VCaP (cell line): ENCODE measurements at regions not wholly inside any gene's neighbourhood (a gene's known extent, or its start where the extent isn't known, plus 50 kb on each side); places are given as distances from the start of the nearest gene placed in this dataset.

ENCODE experiments used
- H3K27ac ChIP-seq: fragments of 450-650 bp; 2 replicates; pipeline ENCODE4 v1.5.1; 2017
- TF ChIP-seq, protein P1 (sequence below): fragments of 450-650 bp; conservative IDR thresholded peaks from 2 replicates; pipeline ENCODE4 v1.5.1; 2017; ENCODE audit warnings: mild to moderate bottlenecking, moderate library complexity

DNA sequence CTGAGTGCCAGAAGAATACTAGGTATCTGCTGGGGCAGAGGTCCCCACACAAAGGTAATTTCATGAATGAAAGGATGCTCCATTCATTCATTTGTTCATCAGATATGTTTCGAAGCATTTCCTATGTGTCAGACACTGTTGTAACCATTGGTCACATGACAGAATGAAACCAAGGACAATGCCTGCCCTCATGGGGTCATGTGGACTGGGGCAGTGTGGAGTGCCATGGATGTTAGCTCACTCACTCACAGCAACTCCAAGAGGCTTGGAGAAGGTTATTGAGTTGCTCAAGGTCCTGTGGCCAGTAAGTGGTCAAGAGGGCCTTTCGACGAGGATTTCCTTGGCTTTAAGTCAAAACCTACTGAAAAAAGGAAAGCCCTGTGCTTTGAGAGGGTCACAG, 223.5 kb downstream of the ARHGAP12 start:
- no peak overlapping the region for H3K27ac ChIP-seq
- TF ChIP-seq, protein P1, sequence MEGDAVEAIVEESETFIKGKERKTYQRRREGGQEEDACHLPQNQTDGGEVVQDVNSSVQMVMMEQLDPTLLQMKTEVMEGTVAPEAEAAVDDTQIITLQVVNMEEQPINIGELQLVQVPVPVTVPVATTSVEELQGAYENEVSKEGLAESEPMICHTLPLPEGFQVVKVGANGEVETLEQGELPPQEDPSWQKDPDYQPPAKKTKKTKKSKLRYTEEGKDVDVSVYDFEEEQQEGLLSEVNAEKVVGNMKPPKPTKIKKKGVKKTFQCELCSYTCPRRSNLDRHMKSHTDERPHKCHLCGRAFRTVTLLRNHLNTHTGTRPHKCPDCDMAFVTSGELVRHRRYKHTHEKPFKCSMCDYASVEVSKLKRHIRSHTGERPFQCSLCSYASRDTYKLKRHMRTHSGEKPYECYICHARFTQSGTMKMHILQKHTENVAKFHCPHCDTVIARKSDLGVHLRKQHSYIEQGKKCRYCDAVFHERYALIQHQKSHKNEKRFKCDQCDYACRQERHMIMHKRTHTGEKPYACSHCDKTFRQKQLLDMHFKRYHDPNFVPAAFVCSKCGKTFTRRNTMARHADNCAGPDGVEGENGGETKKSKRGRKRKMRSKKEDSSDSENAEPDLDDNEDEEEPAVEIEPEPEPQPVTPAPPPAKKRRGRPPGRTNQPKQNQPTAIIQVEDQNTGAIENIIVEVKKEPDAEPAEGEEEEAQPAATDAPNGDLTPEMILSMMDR, result no peak

DNA sequence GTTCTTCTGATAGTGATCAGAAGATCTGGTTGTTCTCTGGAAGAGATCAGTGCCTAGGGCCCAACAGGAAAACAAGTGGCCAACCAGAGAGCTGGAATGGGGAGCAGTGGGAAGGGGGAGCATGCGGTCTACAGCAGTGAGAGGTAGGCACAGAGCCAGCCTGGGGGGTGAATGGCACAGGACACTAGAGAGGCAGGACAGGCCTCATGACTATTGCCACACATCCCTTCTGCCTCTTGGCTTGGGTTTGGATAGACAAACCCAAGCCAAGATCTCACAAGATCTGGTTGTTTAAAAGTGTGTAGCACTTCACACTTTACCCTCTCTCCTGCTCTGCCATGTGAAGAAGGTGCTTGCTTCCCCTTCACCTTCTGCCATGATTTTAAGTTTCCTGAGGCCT, 224.4 kb downstream of the ARHGAP12 start:
- no peak overlapping the region for H3K27ac ChIP-seq
- TF ChIP-seq, protein P1, result no peak

DNA sequence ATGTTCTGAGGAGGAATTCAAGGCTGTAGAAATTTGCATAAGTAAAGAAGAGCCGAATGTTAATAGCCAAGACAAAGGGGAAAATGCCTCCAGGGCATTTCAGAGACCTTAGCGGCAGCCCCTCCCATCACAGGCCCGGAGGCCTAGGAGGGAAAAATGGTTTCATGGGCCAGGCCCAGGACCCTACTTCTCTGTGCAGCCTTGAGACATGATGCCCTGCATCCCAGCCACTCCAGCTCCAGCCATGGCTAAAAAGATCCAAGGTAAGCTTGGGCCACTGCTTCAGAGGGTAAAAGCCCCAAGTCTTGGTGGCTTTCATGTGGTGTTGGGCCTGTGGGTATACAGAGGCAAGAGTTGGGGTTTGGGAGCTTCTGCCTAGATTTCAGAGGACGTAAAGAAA, 225.7 kb downstream of the ARHGAP12 start:
- no peak overlapping the region for H3K27ac ChIP-seq
- TF ChIP-seq, protein P1, result no peak

DNA sequence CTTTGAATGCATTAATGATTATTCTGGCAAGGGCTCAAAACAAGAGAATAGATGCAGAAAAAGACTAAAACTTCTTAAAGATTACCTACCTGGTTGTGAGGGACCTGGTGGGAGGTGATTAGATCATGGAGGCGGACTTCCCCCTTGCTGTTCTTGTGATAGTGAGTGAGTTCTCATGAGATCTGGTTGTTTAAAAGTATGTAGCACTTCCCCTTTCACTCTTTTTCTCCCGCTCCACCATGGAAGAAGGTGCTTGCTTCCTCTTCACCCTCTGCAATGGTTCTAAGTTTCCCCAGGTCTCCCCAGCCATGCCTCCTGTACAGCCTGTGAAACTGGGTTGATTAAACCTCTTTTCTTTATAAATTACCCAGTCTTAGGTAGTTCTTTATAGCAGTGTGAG, 226.6 kb downstream of the ARHGAP12 start:
- TF ChIP-seq, protein P1, result no peak

DNA sequence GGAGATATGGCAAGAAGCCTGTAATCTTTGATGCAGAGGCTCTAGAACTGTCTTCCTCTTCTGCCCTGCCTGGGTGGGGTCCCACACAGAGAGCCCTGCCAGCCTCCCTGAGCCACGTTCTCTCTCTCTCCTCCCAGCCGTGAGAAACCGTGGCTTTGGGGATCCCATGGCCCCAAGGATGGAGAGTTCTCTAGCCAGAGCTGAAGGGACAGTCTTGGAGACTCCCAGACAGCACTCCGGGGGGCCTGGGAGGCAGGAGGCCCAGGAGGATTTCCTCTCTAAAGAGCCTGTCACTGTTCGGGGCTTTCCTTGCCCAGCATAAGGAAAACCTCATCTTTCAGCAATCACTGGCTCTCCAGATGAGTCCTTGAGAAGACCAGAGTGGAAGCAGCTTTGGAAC, 227.1 kb downstream of the ARHGAP12 start:
- no peak overlapping the region for H3K27ac ChIP-seq
- TF ChIP-seq, protein P1, result no peak

More for the DNA sequence above, 226.6 kb downstream of the ARHGAP12 start:
- H3K27ac ChIP-seq, result no peak overlapping the region

DNA sequence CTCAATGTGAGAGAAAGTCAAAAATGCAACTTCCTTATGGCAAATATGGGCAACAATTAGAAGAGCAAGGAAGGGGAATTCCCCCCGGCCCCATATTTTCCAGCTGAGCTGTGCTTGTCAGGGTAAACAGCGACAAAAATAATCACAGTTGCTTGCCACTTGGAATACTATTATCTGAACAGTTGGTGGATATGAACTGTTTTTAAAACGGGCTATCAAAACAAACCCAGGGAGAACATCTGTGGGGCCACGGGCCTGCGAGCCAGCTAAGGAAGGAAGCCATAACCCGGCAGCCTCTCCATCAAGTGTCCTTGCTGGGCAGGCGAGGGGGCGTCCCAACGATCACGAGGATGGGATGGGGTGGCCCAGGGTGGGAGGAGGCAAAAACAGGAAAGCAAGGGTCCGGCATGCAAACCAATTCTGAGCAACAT, 228.4 kb downstream of the ARHGAP12 start:
- TF ChIP-seq, protein P1, result no peak
- no peak overlapping the region for H3K27ac ChIP-seq

DNA sequence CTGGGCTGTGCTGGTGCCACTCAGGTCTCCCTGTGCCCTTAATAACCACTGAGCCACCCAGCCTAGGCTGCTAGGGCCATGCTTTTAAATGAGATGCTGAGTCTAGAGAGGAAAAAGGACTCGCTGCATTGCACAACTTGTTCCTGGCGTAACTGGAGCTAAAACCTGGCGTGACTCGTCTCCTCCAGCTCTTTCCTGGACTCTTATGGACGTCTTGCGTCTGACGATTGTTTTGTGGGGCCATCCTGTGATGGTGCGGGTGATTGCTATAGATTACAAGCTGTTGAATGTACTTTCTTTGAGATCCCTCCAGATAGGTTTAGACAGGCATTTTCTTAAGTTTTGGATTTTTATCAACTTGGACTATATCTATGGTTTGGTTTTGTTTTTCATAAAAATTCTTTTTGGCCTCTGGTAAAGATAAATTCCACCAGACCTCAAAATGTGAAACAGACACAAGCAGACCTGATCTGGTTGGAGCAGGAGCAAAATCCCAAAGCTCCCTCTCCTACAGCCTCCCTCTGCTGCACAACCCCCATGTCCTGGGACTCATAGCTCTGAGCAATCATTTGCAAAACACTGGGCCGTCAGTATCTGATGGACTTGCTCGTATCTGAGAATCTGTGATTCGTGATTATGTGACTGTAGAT, 230.3 kb downstream of the ARHGAP12 start:
- TF ChIP-seq, protein P1, result no peak
- H3K27ac ChIP-seq, result no peak overlapping the region
